Small intestine (tissue), 7 donors: ENCODE measurements at regions not wholly inside any gene's neighbourhood (a gene's known extent, or its start where the extent isn't known, plus 50 kb on each side); places are given as distances from the start of the nearest gene placed in this dataset.

ENCODE experiments used
- DNase-seq, 2 donors: peaks; one replicate each; pipeline versions ENCODE4 v3.0.0 to v3.0.0-alpha.2; 2013
- FAIRE-seq: peaks from 2 replicates; lab custom pipeline; 2012; peaks lifted over from hg19 to GRCh38; lab: Jason Lieb, UNC
- H3K27ac ChIP-seq, 3 donors: one replicate each; pipeline ENCODE4 v1.5.1; 2013; ENCODE audit warnings: low read length in 2 of 3, mild to moderate bottlenecking in 2 of 3, control low read depth in 1 of 3, inconsistent platforms in 1 of 3, low read depth in 1 of 3, moderate library complexity in 1 of 3
- H3K27me3 ChIP-seq, 3 donors: one replicate each; pipeline ENCODE4 v1.6.1; 2013; ENCODE audit warnings: low read length in 3 of 3, inconsistent platforms in 1 of 3; ENCODE audit not compliant: control insufficient read depth in 3 of 3, insufficient read depth in 3 of 3
- H3K36me3 ChIP-seq, 3 donors: one replicate each; pipeline ENCODE4 v1.6.1; 2013; ENCODE audit warnings: low read length in 3 of 3, inconsistent platforms in 1 of 3, low read depth in 1 of 3, mild to moderate bottlenecking in 1 of 3, moderate library complexity in 1 of 3; ENCODE audit not compliant: control insufficient read depth in 3 of 3, insufficient read depth in 2 of 3
- H3K4me1 ChIP-seq, 3 donors: one replicate each; pipeline ENCODE4 v1.6.1; 2013; ENCODE audit warnings: low read length in 2 of 3, inconsistent platforms in 1 of 3, low read depth in 1 of 3, mild to moderate bottlenecking in 1 of 3, moderate library complexity in 1 of 3; ENCODE audit not compliant: control insufficient read depth in 3 of 3, insufficient read depth in 2 of 3
- H3K4me3 ChIP-seq, 3 donors: one replicate each; pipeline ENCODE4 v1.5.1; 2013; ENCODE audit warnings: low read length in 3 of 3, control low read depth in 1 of 3, inconsistent platforms in 1 of 3, low read depth in 1 of 3, mild to moderate bottlenecking in 1 of 3, moderate library complexity in 1 of 3
- H3K9me3 ChIP-seq, 2 donors: one replicate each; pipeline ENCODE4 v1.6.1; 2013; ENCODE audit warnings: low read depth in 1 of 2, low read length in 1 of 2; ENCODE audit not compliant: control insufficient read depth in 2 of 2, insufficient read depth in 1 of 2
- WGBS, 3 donors: extraction: QIAGEN DNeasy Blood & Tissue Kit; methylation state at CpG; one replicate each; pipeline ENCODE4 v1.1.7; 2013; 5-methylcytosine and 5-hydroxymethylcytosine counted together
- donor health status: healthy with polysubstance abuse.
- donor health status: control.
- donor health status: control.
- donor health status: Bipolar disorder and iron deficiency.
- donor health status: healthy.

DNA sequence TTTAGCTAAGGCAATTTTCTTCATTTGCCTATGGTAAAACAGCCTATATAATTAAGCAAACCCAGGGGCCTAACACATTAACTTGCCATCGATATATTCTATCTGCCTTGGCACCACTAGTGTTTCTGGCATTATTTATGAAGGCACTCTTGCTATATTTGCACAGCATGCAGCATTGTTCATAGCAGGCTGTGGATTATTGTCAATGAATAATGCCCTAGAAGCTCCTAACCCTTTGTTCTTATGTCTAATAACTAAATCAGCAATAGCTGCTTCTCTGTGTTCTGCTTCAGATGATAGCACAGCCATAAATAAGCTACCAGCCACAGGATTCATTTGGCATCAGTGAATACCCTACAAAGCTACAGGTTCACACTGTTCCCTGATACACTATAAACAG is 254.8 kb upstream of the STXBP5 start:
- 80 to 90% (median 90%) methylated on average over 1 of the region's 1 CpG for WGBS, 3 donors
- DNase-seq, result no peak
- H3K4me1 ChIP-seq, result peaks cover 0 to 11% (median 4%) of the 10 kb centered on the region in 3 donors
- peaks cover 0 to 3% of the 10 kb centered on the region in 2 donors for H3K9me3 ChIP-seq
- H3K36me3 ChIP-seq, result no peaks in the 10 kb centered on the region
- H3K4me3 ChIP-seq, result no peak overlapping the region
- H3K27ac ChIP-seq, result no peak overlapping the region
- no peaks in the 10 kb centered on the region for H3K27me3 ChIP-seq
- no peak for FAIRE-seq

DNA sequence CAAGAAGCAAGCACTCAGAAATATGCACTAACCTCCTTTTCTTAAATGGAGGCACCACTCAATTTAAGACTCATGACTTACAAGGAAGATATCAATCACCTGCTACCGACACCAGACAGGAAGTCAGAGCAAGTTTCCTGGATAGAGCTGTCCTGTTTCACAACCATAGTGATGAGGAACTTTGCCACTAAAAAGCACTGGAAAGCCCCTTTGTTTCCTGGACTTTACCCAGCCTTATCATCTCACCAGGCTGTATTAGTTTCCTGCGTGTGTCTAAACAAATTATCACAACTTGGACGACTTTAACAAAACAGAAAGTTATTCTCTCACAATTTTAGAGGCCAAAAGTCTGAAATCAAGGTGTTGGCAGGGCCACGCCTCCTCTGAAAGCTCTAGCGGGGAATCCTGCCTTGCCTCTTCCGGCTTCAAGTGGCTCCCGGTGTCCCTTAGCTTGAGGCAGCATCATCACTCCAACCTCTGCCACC is 253.8 kb upstream of the STXBP5 start:
- peak; percentile 48 to 90 for DNase-seq
- Histone ChIP-seq H3K9me3 (peaks cover 0 to 3% of the 10 kb centered on the region in 2 donors), H3K36me3 (no peaks in the 10 kb centered on the region), H3K27me3 (no peaks in the 10 kb centered on the region), H3K27ac (peak overlapping the region in 2 of 3 donors; percentile 3 to 66), H3K4me1 (peaks cover 0 to 11% (median 4%) of the 10 kb centered on the region in 3 donors), H3K4me3 (no peak overlapping the region)
- no peak for FAIRE-seq
- 8 to 32% (median 26%) methylated on average over 7 of the region's 7 CpGs for WGBS, 3 donors

DNA sequence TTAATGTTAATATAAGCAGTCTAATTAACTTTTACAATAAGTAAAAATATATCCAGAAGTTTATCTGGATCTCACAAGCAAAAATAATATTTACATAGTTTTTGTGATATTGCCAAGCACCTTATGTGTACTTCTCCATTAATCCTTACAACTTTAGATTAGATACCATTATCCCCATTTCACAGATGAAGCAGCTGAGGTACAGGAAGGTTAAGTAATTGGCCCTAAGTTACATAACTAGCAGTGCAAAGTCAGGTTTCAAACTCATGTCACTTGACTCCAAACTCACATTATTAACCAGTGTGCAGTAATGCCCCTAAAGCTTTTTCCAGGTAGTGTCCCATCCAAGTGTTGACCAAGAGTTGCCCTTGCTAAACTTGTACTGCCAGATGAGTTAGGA is 248.6 kb upstream of the STXBP5 start:
- Histone ChIP-seq H3K4me1 (peaks cover 0 to 6% (median 4%) of the 10 kb centered on the region in 3 donors), H3K9me3 (no peaks in the 10 kb centered on the region), H3K27me3 (no peaks in the 10 kb centered on the region), H3K4me3 (no peak overlapping the region), H3K36me3 (no peaks in the 10 kb centered on the region), H3K27ac (no peak overlapping the region)
- FAIRE-seq, result no peak
- DNase-seq, result no peak

DNA sequence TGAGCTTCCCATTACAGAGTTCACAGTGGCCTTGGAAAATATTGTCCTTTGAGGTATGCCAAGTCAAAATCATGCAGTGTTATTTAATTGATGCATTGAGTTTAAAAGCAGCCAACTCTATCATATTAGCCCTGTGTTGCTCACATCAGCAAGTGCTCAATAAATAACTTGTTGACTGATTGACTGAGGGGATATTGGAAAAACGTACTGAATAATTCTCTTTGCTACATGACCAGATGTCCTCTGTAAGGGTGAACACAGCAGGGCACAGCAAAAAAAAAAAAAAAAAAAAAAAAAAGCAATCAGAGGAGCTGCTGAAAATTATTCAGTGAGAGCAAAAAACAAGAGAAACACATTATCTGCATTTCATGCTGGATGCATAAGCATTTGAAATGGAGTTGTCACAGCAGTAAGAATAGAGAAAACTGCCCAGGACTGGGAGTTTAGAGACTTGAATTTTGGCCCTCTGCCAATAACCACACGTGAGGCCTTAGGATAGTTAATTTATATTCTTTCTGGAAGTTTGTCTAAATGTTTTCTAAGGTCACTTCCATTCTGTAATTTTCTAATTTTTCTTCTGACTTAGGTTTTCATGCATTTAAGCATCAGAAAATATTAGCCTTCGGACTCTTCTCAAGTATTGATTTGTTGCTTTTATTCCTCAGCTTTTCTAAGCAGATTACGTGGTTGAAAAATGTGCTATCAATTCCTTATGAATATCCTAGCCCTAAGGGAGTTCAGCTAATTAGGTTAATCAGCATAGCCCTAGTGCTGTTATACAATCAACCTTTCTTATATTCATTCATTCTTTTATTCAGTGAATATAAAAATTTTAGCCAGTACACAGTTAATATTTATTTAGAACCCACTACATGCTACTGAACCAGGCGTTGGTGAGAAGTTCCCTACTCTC is 246.8 kb upstream of the STXBP5 start:
- Histone ChIP-seq H3K27me3 (no peaks in the 10 kb centered on the region), H3K4me1 (no peaks in the 10 kb centered on the region), H3K4me3 (no peak overlapping the region), H3K9me3 (no peaks in the 10 kb centered on the region), H3K36me3 (no peaks in the 10 kb centered on the region), H3K27ac (no peak overlapping the region)
- FAIRE-seq (no peak), DNase-seq (no peak)
- 66 to 73% (median 73%) methylated on average over 5 of the region's 5 CpGs for WGBS, 3 donors

DNA sequence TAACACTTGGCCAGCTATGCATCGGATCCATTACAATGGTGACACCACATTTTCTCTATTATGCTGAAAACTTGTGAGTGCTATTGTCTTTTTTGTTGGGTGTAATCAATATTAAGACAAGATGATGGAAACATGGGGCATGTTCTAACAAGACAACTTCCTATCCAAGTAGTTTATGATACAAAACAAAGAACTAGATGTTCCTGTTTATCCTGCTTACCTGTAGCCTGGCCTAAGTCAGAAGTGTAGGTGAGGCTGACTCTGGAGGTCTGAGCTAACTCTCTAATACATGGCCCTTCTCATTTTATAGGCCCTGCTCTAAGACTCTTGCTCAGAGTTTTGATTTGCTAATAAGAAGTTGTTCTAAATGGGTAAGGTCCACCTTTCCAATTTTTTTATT is 242.4 kb upstream of the STXBP5 start:
- H3K27ac ChIP-seq, result no peak overlapping the region
- no peaks in the 10 kb centered on the region for H3K36me3 ChIP-seq
- FAIRE-seq, result no peak
- DNase-seq, result no peak
- H3K4me3 ChIP-seq, result no peak overlapping the region
- 90 to 96% (median 92%) methylated on average over 1 of the region's 1 CpG for WGBS, 3 donors
- peaks cover 3 to 25% of the 10 kb centered on the region in 2 donors for H3K9me3 ChIP-seq
- H3K27me3 ChIP-seq, result peaks cover 0 to 3% (median 2%) of the 10 kb centered on the region in 3 donors
- no peaks in the 10 kb centered on the region for H3K4me1 ChIP-seq

DNA sequence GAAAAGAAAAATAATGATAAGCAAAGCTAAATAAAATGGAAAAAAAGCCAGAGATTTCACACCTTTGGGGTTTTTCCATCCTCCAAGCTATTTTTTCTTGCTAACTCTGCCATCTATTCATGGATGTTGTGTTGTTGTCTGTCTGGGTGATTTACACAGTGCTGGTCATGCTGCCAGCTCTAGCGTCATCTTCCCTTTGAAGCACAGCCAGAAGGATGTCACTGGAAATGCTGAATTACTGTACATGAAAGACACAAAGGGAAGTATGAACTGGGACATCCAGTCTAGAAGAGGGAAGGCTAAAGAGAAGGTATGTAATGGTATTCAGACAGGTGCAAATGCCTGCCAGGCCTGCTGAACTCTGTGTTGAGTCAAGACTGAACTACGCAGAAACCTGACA is 241.9 kb upstream of the STXBP5 start:
- H3K4me1 ChIP-seq, result no peaks in the 10 kb centered on the region
- DNase-seq, result no peak
- FAIRE-seq, result no peak
- no peaks in the 10 kb centered on the region for H3K36me3 ChIP-seq
- H3K9me3 ChIP-seq, result peaks cover 3 to 25% of the 10 kb centered on the region in 2 donors
- peaks cover 0 to 3% (median 2%) of the 10 kb centered on the region in 3 donors for H3K27me3 ChIP-seq
- 64 to 86% (median 82%) methylated on average over 2 of the region's 2 CpGs for WGBS, 3 donors
- no peak overlapping the region for H3K4me3 ChIP-seq
- no peak overlapping the region for H3K27ac ChIP-seq

DNA sequence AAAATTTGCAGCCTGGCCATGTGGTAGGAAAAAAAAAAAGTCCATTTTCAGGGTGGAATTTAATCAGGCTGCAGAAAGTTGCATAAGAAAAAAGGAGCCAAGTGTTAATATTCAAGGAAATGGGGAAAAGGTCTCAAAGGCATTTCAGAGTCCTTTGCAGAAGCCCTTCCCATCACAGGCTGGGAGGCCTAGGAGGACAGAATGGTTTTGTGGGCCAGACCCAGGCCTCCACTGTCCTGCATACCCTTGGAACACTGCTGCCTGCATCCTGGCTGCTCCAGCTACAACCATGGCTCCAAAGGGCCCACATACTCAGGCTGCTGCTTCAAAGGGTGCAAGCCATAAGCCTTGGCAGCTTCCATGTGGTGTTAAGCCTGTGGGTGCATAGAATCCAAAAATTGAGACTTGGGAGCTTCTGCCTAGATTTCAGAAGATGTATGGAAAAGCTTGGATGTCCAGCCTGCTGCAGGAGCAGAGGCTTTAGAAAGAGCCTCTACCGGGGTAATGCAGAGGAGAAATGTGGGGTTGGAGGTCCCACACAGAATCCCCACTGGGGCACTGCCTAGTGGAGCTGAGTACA is 239.0 kb upstream of the STXBP5 start:
- H3K4me1 ChIP-seq, result no peaks in the 10 kb centered on the region
- peaks cover 3 to 25% of the 10 kb centered on the region in 2 donors for H3K9me3 ChIP-seq
- no peaks in the 10 kb centered on the region for H3K36me3 ChIP-seq
- WGBS, 3 donors, result 81 to 93% (median 86%) methylated on average over 1 of the region's 1 CpG
- H3K4me3 ChIP-seq, result no peak overlapping the region
- DNase-seq (no peak), FAIRE-seq (no peak)
- H3K27me3 ChIP-seq, result peaks cover 0 to 3% (median 2%) of the 10 kb centered on the region in 3 donors
- no peak overlapping the region for H3K27ac ChIP-seq

DNA sequence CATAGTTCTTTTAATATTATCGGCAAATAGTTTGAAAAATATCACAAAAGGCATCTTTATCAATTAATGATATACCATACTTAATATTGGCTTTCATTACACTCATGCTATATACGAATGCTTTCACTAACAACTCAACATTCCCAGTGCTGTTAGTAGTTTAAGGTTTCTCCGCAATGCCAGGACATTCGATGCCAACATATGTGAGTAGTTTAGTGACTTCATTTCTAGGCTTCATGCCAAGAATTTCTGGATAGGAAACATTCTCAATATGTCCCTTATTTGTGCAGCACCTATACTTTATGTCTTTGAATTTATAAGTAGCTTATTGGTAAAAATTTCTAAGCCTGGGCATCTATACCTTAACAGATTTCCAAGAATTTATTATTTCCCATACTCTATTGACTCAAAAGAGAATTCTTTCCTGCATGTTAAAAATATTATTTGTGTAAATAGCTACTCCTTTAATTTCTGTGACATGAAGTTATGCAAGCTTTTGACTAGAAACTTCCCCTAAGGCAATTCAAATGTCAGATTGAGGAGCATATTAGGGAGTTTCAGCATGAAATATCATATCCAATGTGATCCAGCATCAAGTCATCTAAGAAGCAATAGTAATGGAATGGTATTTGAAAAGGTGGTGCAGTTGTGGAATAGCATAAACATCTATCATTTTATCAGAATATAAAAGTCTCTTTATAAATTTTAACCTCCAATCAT is 236.0 kb upstream of the STXBP5 start:
- H3K36me3 ChIP-seq, result no peaks in the 10 kb centered on the region
- no peaks in the 10 kb centered on the region for H3K4me1 ChIP-seq
- no peak overlapping the region for H3K4me3 ChIP-seq
- H3K27me3 ChIP-seq, result peaks cover 0 to 3% (median 2%) of the 10 kb centered on the region in 3 donors
- DNase-seq (no peak), FAIRE-seq (no peak)
- peaks cover 3 to 25% of the 10 kb centered on the region in 2 donors for H3K9me3 ChIP-seq
- WGBS, 3 donors, result 24 to 55% (median 33%) methylated on average over 4 of the region's 4 CpGs
- H3K27ac ChIP-seq, result no peak overlapping the region
